GM18499 (cell line): ENCODE measurements at regions not wholly inside any gene's neighbourhood (a gene's known extent, or its start where the extent isn't known, plus 50 kb on each side); places are given as distances from the start of the nearest gene placed in this dataset.

Experiments used
- ATAC-seq: cut with Tn5 transposase; IDR thresholded peaks from one replicate; pipeline ENCODE4 v1.9.1; 2021; ENCODE audit warnings: moderate number of reproducible peaks; ENCODE audit not compliant: insufficient read depth, unreplicated experiment

- ATAC-seq = no peak
Observed at GRCh38 chr14:41418851-41419250, 187.8 kb upstream of the LRFN5 start.

- no peak for ATAC-seq
Observed at GRCh38 chr14:41409806-41410205, 196.9 kb upstream of the LRFN5 start.

DNA sequence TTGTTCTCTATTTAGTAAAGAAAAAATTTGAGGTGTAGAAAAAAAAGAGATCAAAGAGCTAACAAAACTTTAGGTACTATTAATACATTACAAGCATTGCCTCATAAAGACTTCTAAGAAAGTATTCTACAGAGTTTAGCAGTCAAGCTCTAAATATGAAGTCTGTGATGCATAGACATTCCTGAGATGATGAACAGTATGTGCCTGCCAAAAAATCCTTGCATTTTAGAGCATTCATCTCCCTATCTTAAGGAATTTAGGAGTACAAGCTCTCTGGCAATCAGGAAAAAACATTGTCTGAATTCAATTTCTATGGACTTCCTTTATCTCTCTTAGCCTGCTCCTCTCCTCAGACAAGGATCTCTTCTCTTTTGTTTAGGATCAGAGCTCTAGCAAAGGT is 202.6 kb upstream of the LRFN5 start:
- no peak for ATAC-seq

GRCh38 chr14:41403360-41403759 is 203.3 kb upstream of the LRFN5 start:
- ATAC-seq = no peak

- no peak for ATAC-seq
Observed at GRCh38 chr14:41397926-41398325, 208.8 kb upstream of the LRFN5 start.

DNA sequence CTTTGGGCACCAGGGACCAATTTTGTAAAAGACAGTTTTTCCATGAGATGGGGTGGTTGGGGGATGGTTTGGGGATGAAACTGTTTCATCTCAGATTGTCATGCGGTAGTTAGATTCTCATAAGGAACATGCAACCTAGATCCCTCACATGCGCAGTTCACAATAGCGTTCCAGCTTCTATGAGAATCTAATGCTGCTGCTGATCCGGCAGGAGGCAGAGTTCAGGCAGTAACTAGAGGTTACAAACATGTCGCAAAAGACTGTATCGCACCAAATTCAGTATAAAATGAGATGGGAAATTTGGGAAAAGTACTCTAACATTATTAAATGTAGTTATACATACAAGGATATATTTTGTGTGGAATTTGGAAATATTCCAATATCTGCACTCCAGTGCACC is 213.2 kb upstream of the LRFN5 start:
- no peak for ATAC-seq

DNA sequence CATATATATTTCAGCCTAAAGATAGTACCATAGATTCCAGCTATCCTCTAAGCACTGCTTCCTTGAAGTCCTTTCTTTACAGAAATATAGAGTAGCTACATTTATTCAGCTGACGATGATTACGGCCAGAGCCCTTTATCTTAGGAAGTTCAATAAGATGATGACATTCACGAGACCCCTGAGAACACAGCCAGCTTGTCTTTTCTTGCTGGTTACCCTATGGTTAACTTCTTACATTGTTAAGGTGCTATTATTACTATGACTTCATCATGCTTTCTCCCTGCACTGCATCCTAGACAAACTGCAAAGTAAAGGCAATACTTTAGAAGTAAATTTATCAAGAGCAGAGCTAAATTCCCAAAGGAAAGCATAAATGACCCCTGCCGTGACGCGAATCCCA is 214.4 kb upstream of the LRFN5 start:
- ATAC-seq = no peak

DNA sequence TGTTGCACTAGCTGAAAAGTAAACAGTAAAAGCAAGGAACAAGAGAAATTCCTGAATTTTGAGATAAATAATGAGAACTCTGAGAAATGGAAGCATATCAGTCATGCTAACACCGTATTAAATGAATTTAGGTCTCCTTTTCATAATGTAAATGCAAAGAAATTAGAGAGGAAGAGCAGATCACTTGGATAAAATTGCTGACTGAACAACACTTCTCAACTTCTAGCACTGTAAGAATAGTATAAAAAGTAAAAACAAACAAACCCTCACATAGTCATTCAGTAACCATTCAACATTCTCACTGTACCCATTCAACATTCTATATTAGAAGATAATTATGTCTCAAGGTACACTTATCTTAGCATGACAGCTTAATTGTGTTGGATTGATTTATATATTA is 217.3 kb upstream of the LRFN5 start:
- no peak for ATAC-seq

DNA sequence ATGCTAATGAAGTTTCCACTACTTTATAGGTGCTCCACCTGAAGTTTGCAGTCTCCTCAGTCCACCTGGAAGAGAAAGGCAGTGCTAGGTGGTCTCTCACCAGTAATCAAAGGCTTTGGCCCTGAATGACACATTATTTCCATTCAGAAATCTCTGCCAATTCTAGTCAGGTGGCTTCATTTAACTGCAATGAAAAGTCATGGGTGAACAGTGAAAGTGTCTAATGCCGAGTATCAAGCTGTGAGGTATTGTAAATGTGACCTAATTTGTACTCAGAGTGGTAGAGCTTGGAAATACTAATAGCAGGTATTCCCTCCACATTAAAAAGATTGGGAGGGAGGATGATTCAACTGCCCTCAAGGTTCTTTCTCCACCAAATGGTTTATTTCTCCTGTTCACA is 220.9 kb upstream of the LRFN5 start:
- no peak for ATAC-seq

DNA sequence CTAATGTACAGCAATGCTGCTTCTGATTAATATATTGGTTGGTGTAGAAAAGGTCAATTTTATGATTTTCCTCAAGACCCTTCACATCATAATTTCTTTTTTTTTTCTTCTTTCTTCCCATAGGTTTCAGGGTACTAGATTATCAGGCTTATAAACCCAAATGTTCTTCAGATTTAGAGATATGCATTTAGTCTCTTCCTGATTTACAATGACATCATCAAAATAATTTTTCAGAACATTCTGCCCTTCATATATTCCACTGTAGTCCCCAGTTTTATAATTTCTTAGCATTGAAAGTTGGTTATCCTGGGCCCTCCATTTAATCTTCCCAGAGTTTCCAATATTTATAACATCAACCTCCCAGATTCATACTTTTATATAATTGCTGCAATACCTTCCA is 226.7 kb upstream of the LRFN5 start:
- ATAC-seq = no peak

DNA sequence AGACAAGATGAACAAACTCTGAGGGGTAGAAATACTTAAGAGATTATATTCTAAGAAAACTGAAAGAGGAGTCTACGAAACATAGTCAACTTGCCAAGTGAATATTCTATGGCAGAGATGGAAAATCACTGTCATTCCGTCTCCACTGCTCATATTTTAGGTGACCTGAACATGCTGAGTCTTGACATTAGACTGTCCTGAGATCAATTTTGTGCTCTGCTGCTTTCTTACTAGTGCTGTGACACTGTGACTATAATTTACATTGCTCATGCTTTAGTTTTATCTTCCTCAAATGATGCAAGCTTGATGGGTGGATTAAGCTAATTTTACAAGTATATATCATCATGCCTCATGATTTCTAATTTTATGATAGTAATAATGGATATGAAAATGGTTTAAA is 228.2 kb upstream of the LRFN5 start:
- ATAC-seq = no peak

- ATAC-seq = no peak
Observed at GRCh38 chr14:41377932-41378331, 228.7 kb upstream of the LRFN5 start.

DNA sequence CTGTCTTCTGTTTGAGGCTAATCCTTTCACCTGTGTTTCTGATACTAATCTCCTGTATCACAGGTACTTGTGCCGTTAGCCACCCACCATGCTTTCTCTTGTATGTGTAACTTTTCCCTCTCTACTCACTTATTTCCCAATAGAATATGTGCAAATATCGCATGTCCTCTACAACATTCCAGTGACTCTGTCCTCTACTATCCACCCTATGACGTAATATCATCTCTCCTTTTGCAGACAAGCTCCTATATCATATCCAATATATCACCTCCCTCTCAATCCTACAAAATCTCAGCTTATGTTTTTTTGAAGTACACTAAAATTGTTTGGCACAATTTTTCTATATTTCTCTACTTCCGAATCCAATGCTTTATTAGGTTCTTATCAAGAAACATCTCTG is 232.6 kb upstream of the LRFN5 start:
- no peak for ATAC-seq

DNA sequence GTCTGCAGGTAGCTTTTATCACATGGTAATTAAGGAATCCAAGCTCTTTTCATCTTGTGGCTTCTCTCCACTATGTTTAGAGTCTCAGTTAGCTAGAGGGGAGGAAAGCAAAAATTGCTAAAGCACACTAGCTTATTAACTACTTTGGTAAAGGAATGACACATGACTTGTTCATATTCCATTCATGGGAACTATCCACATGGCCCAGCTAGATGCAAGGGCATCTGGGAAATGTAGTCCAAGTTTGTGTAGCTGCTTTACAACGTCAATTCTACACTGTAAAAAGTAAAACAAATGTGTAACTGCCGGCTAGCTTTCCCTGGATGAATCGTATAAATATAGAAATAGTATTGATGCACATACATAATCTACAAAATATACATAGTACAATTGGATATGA is 244.5 kb upstream of the LRFN5 start:
- ATAC-seq = no peak

- ATAC-seq = no peak
Observed at GRCh38 chr14:41360126-41360525, 246.6 kb upstream of the LRFN5 start.

DNA sequence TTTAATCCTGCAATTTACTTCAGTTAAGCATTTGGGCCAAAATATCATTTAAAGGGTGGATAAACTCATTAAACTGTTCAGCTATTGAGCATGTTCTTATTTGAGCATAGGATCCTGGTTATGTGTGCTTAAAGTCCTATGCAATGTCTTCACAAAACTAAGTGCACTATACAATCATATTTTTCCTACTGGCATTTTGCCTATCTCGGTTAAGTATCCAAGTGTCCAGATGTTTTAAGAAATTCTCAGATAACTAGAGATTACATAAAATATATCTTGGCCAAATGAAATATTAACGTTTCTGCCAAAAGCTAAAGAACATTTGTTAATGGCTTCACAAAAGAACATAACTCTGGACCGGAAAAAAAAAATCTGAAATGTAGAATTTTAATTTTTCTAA is 250.8 kb upstream of the LRFN5 start:
- ATAC-seq = no peak

GRCh38 chr14:41350476-41350875 is 256.2 kb upstream of the LRFN5 start:
- no peak for ATAC-seq

GRCh38 chr14:41349289-41349910 is 257.3 kb upstream of the LRFN5 start:
- no peak for ATAC-seq

DNA sequence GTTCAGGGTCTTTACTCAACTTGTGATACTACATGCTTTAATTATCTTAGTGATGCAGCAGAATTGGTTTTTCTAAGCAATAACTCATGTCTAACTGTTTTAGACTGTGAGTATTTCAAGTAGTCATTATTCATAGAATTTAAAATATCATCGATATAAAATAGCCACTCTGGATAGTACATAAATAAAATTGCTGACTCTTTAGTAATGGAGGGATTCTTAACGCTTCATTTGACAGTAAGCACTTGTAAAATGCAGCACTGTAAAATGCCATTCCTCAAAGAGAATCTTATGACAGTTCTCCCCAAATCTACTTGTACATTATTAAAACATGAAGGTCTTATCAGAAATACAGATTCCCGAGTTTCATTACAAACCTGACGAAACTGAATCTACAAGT is 262.8 kb upstream of the LRFN5 start:
- ATAC-seq = no peak

DNA sequence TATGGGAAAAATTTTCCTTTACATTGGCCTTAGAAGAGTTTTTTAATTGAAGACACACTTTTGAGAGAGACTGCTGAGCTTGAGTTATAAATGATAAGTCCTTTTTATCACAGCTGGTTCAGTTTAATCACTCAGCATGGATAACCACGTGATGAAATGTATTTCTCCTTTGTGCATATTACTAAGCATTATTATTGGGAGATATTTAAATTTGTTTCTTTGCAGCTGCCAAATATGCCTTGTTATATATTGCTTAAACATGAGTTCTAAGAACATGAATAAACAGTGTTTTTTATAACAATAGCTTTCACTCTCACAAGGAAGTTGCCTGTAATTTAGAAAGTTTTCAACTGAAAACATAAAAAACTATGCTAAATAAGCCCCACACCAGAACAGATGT is 293.5 kb upstream of the LRFN5 start:
- no peak for ATAC-seq

DNA sequence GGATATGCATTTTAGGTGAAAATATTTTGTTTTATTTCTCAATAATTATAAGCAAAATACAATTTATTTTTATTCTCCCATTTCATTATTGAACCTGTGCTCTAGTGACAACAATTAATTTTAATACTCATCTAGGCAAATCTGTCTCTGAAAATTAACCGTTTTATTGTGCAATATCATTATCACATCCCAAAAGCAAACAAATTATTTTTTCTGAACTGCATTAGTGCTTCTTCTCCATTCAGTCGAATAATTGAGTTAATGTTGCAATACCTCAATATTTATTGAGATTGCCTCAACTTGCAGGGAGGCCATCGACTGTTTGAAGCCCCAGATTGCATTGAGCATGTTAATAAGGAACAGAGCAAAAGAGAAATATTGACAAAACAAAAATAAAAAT is 303.2 kb upstream of the LRFN5 start:
- ATAC-seq = no peak

GRCh38 chr14:41302776-41303175 is 303.9 kb upstream of the LRFN5 start:
- ATAC-seq = no peak

DNA sequence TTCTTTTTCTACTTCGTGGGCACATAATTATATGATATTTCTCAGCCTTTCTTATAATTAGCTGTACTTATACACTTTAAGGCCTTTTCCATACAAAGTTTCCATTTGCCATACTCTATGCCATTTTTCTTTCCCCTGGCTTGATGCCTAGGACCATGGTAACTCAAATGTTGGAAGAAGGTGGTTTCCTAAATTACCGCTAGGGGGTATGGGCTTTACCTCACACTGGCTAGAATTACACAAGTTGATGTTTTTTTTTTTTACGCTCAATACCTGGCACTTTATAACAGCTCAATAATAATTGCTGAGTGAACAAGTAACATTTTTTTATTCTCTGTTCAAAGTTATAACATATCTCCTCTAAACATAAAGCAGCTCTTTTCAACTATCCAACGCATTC is 306.8 kb upstream of the LRFN5 start:
- ATAC-seq = no peak
